Occipital lobe (tissue), 1 donor: ENCODE measurements at regions not wholly inside any gene's neighbourhood (a gene's known extent, or its start where the extent isn't known, plus 50 kb on each side); places are given as distances from the start of the nearest gene placed in this dataset.

Experiments
- DNase-seq: peaks from one replicate; lab custom pipeline; 2025; lab: John Stamatoyannopoulos, UW

DNA sequence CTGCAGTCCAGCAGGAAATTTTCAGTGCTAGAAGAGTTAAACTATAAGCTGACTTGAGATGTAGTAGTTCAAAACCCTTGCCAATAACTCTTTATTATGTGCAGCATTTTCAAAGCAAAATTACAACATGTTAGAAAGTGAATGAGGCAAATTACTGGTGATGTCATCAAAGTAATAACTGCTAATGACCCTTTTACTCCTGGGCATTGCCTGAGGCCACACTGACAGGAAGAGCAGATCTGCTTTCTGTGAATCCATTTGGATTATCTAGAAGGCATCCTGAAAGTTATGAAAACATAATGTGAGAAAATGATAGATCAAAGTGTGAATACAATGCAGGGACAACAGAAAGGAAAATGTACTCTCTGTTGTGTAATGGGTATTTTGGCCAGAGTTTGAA is 139.6 kb upstream of the TRIB2 start:
- no peak for DNase-seq

DNA sequence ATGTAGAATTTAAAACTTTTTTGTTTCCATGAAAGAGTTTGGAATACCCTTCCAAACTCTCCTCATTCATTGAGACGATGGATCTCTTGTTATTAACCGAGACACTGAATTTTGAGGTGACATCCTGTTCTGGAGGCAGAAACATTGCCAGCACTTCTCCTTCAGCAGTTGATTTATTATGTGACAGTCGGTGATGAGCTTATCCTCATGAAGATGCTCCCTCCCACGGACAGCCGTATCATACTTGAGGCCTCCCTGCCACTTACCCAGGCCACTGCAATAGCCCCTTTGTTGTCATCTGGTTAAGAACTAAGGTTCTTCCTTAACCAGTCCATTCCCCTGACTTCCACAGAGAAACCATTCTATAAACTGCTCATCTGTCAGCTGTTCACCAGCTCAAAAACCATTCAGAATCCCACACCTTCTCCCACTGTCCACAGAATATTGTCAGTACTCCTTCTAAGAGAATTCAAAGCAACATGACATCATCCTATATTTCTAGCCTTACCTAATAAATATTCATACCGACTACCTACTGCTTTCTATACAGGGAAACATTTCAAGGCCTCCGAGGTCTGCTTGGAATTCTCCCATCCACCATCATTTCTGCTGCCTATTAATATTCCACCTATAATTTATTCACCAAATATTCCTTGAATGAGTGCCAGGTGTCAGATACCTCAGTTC is 139.0 kb upstream of the TRIB2 start:
- DNase-seq: no peak

DNA sequence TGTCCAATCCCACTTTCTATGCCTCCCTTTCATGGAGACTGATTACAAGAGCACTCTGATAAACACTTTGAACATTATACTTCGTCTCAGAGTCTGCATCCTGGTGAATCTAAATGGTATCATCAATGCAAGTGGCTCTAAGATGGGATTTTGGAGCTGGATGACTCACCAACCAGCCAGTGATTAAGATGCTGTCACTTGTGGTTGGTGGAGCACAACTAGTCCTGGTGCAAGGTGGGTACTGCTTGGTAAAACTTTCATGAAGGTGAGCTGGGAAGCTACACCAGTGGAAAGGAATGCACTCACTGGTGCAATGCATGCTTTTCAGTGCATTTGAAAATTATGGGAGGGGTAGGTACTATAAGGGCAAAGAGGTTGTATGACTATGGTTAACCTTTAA is 137.7 kb upstream of the TRIB2 start:
- no peak for DNase-seq

DNA sequence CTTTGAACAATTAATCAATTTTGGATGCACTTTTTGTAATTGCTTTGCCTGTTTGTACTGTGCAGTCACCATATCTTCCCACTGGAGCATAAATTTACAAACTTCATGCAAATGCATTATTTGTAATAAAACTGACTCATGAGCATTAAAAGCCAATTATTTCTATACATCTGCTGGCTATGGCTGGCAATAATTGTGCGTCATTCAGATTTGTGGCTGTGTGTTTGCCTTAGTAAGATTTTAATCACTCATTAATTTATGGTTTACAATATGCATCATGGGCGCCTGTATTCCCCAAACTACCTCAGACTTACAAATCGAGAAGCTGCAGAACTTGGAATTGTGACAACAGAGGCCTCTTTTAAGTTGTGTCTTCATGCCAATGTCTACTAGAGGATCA is 132.4 kb upstream of the TRIB2 start:
- no peak for DNase-seq

DNA sequence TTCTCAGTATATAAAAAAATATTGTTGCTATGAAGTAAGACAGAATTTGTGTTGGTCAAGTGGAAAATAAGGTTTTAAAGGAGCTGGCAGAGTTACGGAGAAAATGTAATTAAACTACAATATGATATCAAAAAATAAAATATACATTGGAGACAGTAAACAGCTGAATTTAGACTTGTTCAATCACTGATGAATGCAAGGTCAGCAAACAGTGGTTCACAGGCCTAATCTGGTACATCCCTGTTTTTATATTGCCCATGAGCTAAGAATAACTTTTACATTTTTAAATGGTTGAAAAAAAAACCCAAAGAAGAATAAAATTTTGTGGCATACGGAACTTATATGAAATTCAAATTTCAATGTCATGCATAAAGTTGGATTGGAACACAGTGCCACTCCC is 131.0 kb upstream of the TRIB2 start:
- DNase-seq: no peak

DNA sequence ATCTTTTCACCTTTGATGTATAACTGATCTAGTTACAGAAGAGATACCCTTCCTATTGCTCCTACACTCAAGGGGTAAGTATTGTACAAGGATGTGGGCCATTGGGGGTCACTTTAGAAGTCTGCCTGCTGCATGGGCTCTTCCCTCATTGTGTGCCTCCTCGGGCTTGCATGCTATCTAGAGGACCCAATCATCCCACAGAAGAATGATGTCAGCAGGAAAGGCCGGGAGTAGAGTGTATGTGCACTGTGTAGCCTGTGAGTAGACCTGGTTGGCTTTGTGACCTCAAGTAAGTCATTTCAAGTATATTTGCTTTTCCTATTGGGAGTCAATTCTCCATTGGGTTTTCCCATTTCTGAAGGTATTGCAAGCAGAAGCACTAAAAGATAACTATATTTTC is 129.5 kb upstream of the TRIB2 start:
- no peak for DNase-seq

DNA sequence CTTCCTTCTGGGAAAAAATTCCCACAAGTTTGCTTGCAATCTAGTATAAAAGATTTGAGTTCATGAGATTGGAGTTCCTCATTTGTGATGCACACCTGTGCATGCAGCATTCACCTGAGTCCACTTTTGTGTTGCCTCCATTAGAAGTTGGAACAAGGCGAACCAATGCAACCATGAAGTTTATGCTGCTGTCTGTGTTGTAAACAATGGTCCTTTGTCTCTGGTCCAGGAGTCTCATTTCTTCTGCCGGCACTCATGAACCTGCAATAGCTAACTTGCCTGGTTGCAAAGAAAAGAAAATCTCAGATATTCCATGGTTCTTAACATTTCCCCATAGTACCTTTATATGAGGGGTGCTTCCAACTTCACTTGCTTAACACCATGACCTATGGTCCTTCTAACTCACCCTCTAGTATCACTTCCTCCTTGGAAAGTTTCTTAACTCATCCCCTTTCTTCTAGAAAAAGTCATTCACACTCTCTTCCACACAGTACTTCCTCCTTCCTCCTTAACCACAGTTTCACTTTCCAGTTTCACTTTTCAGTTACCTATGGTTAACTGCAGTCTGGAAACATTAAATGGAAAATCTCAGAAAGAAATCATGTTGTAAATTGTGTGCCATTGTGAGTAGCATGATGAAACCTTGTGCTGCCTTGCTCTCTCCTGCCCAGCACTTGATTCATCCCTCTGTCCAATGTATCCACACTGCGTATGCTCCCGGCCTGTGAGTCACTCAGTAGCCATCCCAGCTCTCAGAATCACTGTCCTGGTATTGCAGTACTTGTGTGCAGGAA is 128.8 kb upstream of the TRIB2 start:
- DNase-seq: no peak

DNA sequence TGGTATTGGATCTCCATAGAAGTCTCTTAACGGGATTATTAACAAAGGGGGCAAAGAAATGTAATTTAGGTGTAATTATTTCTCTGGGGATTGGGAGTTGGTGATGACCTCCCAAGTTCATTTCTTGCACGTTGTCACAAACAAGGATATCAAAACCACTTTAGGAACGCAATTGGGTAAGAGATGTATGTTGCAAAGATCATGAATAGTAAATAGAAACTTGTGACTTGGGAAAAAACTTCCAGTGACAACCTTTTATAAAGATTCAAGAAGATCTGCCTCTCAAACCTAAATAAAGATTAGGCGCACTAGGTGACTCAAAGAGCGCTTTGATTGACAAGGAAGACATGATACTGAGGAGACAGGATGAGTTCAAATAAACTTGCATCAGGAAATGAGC is 127.8 kb upstream of the TRIB2 start:
- no peak for DNase-seq

DNA sequence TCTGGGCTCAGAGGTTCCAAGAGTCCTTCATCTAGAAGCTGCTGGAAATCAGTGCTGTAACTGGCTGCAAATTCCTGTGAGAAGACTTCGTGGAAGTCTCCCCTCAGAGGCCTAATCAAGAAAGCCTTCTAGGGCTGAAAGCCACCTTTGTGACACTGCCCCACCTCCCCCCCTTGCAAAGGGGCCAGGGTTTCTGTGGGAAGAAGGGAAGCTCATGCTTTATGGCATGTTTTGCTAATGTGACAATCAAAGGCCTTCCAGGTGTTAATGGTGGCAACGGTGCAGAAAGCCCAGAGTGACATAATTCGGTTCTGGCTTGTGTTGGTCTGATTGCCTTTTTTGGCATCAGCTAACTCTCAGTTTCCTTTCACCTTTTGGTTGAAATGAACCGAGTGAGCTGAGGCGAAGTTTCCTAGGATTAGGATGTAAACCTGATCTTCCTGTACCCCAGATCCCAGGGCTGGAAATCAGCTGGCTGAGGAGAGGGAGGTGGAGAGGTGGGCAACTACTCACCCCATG is 126.9 kb upstream of the TRIB2 start:
- no peak for DNase-seq

DNA sequence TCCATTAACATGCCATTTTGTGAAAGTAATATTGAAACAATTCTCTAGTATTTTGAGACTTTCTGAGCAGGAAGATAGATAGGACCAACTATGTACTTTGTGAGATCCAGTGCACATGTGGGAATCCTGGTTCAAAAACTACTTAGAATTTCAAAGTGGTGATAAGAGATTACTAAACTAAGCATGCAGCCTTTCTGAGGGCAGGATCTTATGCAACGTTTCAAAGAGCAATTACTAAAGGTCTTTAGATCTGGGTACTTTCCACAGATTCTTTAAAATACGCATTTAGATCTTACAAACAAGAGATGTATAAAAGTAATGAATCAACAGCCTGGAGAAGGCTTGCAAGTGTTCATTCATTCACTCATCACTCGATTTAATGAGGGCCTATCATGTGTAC is 124.4 kb upstream of the TRIB2 start:
- no peak for DNase-seq

DNA sequence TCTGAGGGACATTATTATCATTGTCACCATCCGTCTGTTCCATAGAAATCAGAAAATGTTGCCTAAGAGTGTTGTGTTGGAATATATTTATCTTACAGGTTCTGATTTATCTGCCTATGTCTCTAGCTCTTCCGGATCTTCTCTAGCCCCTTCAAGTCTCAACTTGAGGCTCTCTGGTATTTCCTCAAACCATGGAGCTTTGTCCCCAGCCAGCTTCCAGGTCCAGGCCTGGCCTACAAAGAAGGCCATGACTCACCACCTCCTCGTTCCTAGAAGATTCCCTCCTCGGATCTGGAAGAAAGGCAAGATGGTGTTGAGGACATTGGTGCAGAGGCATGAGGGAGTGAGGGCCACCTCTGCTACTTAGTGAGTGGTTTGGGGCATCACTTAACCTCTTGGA is 122.1 kb upstream of the TRIB2 start:
- DNase-seq: no peak

DNA sequence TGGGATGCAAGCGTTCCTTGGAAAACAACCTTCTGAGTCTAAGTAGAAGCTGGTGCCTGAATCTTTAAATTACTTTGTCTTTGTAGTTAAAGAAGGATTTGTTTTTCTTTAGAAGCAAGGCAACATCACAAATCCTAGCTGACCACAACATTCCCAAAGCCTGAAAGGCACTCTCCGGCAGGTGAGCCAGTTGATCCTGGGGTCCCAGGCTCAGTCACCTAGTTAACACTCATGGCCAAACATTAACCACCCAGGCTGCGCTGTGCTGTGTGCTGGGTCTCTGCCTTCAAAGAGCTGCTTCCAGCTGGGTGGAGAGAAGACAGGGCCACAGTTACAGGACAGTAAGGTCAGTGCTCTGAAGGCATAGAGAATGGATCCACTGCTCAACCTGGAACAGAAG is 120.0 kb upstream of the TRIB2 start:
- DNase-seq: no peak

DNA sequence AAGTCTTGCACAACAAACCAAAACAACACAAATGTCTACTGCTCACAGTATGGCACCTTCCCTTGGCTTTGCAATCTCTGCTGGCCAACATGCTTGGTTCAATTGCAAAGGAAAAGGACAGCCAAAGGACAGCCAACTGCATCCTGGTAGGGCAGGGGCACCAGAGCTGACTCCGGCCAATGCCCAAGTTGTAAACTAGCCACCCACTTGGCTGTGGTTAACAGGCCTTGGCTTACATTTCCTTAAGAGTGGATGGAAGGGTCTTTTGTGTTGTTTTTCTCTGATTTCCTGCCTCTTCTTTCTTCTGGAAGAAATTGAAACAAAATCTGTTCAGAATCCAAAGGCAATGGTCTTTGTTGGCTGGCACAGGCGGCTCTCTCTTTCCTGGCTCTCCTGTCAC is 119.1 kb upstream of the TRIB2 start:
- DNase-seq: no peak

DNA sequence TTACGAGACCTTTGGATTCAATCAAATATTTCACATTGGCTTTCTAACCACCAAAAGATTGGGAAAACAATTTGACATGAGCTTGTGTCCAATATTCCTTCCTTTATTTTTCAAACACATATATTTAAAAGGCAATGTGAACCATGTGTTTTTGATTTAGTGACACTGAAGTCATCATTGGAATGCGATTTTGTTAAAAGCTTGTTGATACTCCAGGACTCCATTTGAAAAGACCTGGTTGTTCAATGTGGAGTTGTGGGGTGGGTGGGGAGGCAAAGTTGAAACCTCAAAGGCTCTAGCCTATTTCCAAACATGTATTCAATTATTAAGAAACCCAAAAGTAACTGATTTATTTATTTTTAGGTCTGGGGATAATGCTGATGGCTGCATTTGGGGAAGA is 114.1 kb upstream of the TRIB2 start:
- DNase-seq: no peak

DNA sequence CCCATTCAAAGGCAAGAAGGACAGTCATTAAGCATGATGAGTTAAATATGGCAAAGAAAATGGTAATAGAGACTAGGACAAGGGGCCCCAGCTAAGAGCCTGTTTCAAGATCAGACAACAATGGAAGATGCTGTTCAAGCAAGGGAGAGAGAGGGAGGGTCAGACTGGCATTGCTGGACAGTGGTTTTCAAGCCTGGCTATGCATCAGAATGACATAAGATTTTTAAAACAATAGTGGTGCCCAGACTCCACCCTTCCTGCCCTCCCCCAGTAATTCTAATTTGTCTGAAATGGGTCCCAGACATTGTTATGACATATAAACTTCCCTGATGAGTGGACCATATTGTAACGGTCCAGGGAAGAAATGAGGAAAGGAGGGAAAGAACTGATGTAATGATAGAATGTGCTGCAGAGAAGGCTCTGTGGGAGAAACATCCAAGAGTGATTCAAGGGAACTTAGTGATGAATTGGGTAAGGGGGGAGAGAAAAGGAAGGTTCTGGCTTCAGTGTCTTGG is 112.9 kb upstream of the TRIB2 start:
- no peak for DNase-seq

DNA sequence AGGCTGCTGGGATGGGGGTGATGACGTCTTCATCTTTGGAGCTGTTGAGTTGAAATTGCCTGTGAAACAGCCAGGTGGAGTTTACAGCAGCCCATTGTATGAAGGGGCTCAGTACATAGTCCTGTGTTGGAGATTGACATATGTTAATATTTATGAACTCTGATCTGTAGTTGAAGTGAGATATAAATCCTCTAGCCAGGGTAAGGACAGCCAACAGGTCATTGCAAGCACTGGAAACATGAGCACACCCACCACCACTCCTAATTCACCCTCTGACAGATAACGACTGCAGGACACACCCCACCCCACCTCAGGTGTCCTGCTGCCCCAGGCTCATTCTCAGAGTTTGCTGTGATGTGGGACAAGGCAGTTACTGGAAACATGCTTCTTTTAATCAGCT is 112.4 kb upstream of the TRIB2 start:
- no peak for DNase-seq

DNA sequence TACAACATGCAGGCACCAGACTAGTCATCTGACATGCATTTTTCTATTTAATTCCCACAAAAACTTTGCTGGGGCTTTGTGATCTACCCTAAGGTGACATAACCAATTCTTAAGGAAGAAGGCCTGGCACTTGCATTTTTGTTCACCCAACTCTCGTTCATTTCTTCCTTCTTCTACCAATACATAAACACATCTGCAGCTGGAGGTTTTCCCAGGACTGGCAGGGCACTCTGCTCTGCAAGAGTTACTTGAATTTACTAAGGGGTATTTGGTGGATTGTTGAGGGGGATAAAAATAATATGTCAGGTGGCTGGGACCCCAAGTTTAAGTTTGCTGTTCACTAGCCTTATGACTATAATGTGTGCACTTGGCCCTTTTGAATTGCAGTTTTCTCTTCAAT is 111.4 kb upstream of the TRIB2 start:
- DNase-seq: no peak

DNA sequence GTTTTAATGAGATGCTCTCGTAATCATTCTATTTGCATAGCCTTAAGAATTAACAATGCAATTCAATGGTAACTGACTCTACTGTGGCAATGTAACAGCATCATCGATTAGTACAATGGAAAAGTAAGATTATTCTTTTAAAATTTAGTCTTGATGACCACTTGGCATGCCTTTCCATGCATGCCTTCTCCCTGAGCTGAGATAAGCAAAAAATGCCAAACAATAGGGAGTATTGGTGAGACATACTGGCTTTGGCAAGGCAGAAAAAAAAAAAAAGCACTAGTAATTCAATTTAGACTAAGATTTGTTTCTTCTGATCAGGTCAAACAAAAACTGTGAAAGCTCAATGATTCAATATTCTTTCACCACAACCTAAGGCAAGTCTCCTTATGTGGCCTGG is 110.8 kb upstream of the TRIB2 start:
- no peak for DNase-seq

DNA sequence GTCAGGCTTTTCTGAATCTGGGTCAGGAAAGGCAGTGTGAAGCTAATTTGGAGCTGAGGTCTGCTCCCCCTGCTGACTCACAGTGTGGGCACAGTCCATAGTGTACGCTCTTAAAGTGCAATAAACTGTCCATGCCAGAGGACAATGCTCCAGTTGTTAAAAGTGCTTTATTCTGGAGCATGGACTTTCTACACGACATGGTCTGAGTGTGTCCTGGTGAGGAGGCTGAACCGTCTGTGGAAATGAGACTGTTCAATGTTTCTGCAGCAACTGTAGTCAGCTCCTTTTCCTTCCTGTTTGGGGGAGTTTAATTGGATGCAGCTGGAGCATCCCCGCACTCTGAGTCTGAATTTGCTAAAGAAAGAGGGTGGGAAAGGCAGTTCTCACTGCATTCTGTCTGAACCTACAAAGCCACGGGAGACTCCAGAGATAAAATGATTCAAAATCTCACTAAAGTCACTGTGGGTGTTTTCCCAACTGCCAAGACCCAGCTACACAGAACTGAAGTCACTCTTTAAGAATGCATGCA is 110.2 kb upstream of the TRIB2 start:
- DNase-seq: no peak

DNA sequence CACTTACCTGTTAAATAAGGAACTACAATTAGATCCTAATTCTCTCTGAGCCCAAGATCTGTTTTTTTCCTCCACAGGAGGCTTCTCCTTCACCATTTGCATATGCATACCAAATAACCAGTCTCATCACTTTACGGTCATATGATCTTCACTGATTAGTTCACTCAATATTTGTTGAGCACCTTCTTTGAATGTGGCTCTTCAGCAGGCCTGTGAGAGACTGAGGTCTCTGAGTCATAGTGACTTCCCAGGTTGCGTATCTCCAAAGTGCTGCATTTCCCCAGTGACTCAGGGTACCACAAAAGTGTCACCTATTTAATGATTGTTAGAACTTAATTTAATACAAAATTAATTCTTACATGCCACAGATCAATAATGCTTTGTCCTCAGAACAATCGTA is 108.8 kb upstream of the TRIB2 start:
- DNase-seq: no peak

DNA sequence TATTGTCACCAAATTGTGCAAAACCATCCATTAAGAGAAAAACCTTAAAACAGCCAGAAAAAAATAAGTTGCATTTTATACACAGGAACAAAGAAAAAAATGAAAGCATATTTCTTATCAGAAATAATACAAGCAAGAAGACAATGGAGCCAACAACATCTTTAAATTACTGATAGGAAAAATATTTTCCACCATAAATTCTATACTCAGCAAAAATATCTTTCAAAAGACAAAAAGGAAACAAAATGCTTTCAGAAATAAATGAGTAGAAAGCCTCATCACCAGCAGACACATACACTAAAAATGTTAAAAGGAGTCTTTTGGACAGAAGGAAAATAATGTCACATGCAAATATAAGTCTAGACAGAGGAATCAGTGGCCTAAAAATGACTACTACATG is 106.4 kb upstream of the TRIB2 start:
- no peak for DNase-seq

DNA sequence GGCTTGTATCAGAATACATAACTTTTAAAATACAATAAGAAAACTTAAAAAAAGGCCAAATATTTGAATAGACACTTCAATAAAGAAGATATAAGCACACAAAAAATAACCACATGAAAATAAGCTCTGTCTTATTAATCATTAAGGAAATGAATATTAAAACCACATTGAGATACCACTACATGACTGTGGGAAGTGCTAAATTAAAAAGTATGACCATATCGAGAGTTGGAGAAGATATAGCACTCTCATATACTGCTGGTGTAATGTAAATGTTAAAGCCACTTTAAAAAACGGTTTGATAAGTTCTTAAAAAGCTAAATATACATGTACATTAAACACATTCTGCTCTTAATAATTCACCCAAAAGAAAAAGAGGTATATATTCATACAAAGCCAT is 104.6 kb upstream of the TRIB2 start:
- DNase-seq: no peak

DNA sequence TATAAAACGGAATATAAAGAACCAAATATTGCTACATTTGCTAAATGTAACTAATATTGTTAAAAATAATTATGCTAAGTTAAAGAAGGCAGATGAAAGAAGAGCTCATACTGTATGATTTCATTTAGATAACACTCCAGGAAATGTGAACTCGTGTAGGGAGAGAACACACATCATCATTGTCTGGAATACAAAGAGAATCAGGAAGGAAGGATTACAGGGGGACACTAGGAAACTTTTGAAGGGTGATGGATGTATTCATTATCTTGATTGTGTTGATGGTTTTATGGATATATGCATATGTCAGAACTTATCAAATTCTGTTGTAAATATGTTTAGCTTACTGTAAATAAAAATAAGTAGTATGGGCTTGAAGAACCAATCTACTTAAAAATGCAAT is 104.1 kb upstream of the TRIB2 start:
- DNase-seq: no peak
